ENCODE measurements at regions not wholly inside any gene's neighbourhood (a gene's known extent, or its start where the extent isn't known, plus 50 kb on each side); places are given as distances from the start of the nearest gene placed in this dataset.
"Not testable (repeated sequence)": the region's sequence is repeated elsewhere in the genome, so short reads cannot be mapped to it uniquely, and the experiment has no call there.

GRCh38 chr7:149600669-149601330, 103.2 kb upstream of the ZNF746 start:
- TF ChIP-seq, protein P1, sequence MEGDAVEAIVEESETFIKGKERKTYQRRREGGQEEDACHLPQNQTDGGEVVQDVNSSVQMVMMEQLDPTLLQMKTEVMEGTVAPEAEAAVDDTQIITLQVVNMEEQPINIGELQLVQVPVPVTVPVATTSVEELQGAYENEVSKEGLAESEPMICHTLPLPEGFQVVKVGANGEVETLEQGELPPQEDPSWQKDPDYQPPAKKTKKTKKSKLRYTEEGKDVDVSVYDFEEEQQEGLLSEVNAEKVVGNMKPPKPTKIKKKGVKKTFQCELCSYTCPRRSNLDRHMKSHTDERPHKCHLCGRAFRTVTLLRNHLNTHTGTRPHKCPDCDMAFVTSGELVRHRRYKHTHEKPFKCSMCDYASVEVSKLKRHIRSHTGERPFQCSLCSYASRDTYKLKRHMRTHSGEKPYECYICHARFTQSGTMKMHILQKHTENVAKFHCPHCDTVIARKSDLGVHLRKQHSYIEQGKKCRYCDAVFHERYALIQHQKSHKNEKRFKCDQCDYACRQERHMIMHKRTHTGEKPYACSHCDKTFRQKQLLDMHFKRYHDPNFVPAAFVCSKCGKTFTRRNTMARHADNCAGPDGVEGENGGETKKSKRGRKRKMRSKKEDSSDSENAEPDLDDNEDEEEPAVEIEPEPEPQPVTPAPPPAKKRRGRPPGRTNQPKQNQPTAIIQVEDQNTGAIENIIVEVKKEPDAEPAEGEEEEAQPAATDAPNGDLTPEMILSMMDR (IDR thresholded peaks at IDR 0.05 in 4 of 5, conservative IDR thresholded peaks at IDR 0.05 in 1 of 5) = not testable (repeated sequence)
- TF ChIP-seq POLR2A (IDR thresholded peaks at IDR 0.05) = not testable (repeated sequence)

All from gastrocnemius medialis (tissue), 4 donors.